GM12872 (cell line): ENCODE measurements at regions not wholly inside any gene's neighbourhood (a gene's known extent, or its start where the extent isn't known, plus 50 kb on each side); places are given as distances from the start of the nearest gene placed in this dataset.

ENCODE experiments used
- TF ChIP-seq, protein P1 (sequence below): IDR thresholded peaks from 3 replicates; pipeline ENCODE4 v1.5.1; 2011; ENCODE audit warnings: low read depth, mild to moderate bottlenecking, low read length, moderate library complexity; ENCODE audit not compliant: insufficient read depth

DNA sequence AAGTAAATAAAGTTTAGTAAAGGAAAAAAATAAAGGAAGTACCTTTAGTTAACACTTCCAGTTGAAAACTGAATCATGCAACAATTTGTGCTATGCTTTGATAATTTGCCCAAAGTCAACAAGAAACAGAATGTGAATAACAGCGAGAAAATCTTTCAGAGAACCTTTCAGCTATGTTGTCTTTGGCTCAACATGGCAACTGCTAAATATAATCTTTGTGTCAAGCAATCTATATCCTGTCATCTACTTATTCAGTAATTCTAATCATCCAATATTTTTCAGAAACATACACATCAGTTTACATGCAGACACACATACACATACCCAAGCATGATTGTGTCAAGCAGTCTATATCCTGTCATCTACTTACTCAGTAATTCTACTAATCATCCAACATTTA is 136.0 kb upstream of the PABPC4L start:
- TF ChIP-seq, protein P1, sequence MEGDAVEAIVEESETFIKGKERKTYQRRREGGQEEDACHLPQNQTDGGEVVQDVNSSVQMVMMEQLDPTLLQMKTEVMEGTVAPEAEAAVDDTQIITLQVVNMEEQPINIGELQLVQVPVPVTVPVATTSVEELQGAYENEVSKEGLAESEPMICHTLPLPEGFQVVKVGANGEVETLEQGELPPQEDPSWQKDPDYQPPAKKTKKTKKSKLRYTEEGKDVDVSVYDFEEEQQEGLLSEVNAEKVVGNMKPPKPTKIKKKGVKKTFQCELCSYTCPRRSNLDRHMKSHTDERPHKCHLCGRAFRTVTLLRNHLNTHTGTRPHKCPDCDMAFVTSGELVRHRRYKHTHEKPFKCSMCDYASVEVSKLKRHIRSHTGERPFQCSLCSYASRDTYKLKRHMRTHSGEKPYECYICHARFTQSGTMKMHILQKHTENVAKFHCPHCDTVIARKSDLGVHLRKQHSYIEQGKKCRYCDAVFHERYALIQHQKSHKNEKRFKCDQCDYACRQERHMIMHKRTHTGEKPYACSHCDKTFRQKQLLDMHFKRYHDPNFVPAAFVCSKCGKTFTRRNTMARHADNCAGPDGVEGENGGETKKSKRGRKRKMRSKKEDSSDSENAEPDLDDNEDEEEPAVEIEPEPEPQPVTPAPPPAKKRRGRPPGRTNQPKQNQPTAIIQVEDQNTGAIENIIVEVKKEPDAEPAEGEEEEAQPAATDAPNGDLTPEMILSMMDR = no peak

- TF ChIP-seq, protein P1 = no peak
These were observed 127.2 kb upstream of the PABPC4L start for GRCh38 chr4:134328741-134329140.

GRCh38 chr4:134327274-134328122 is 125.9 kb upstream of the PABPC4L start:
- TF ChIP-seq, protein P1 = no peak

DNA sequence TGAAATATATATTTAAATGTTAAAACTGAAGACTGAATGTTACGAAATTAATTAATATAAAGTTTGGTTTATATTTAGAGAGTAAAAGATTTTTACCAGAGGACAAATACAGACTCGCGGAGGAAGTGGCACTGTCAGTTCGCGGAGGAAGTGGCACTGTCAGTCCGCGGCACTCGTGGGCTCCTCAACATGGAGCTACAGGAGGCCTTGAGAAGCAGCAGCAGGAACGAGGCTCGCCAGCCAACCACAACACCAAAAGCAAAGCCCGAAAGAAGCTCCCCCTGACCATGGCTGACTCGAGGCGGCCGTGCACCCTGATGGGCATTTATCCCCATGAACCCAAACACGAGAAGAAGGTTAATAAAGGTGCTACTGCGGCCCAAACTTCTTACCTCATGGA is 125.3 kb upstream of the PABPC4L start:
- TF ChIP-seq, protein P1 = no peak

GRCh38 chr4:134324179-134324578 is 122.6 kb upstream of the PABPC4L start:
- TF ChIP-seq, protein P1 = no peak

DNA sequence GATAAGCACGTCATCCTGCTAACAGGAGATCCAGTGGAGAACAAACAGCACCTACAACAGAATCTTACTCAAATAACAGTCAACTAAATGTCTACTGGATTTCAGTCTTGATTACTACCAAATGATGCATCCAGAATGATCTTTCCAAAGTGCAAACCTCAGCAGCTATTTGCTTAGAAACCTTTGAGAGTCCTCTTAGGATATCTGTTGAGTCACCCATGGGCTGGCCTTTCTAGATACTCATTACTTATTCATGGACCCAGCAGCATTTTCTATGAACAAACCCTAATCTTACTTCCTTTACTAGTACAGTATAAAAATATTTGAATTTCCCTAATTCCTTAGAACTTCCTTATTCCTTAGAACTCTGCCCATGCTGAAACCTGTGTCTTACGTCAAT is 118.5 kb upstream of the PABPC4L start:
- TF ChIP-seq, protein P1 = no peak

DNA sequence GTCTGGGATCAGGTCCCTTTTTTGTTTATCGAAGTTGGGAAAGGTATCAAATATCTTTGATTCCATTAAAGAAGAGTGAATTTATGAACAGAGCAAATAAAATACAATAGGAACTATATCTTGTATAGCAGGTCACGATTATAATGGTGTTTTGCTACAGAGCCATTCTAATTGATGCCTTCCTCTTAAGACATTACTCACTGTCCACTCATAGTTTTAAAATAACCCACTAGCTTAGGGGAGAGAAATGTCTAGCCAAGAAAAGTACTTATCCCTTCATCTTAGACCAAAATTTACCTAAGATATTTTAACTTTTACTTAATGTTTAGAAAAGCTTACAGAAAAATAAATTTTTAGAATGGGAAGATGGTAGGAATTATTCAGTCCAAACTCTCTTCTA is 112.0 kb upstream of the PABPC4L start:
- TF ChIP-seq, protein P1 = no peak
